ENCODE measurements at regions not wholly inside any gene's neighbourhood (a gene's known extent, or its start where the extent isn't known, plus 50 kb on each side); places are given as distances from the start of the nearest gene placed in this dataset.

- TF ChIP-seq PATZ1 (CRISPR knock-in tag; IDR thresholded peaks at IDR 0.05; ENCODE audit: borderline replicate concordance) = no peak
- no peak for TF ChIP-seq ZNF8 (CRISPR knock-in tag; IDR thresholded peaks at IDR 0.05)
- TF ChIP-seq ZFP30 (CRISPR knock-in tag; IDR thresholded peaks at IDR 0.05) = no peak
- ATAC-seq = no peak
These were observed 534.9 kb upstream of the ARRDC4 start for GRCh38 chr15:97425596-97425995.

GRCh38 chr15:97443101-97443500, 517.4 kb upstream of the ARRDC4 start:
- ATAC-seq = no peak
- no peak for TF ChIP-seq TSHZ2 (CRISPR knock-in tag; IDR thresholded peaks at IDR 0.05)
- TF ChIP-seq CSDC2 (CRISPR knock-in tag; IDR thresholded peaks at IDR 0.05) = no peak
- no peak for TF ChIP-seq ZC3H10 (CRISPR knock-in tag; IDR thresholded peaks at IDR 0.05)
- TF ChIP-seq SNAI2 (CRISPR knock-in tag; IDR thresholded peaks at IDR 0.05) = no peak
- no peak for TF ChIP-seq ZNF565 (CRISPR knock-in tag; conservative IDR thresholded peaks at IDR 0.05; ENCODE audit: low read depth)

GRCh38 chr15:97446138-97446537, 514.4 kb upstream of the ARRDC4 start:
- no peak for TF ChIP-seq ZNF8 (CRISPR knock-in tag; IDR thresholded peaks at IDR 0.05)
- no peak for TF ChIP-seq ISL1 (CRISPR knock-in tag; IDR thresholded peaks at IDR 0.05)
- no peak for TF ChIP-seq CSRNP3 (CRISPR knock-in tag; IDR thresholded peaks at IDR 0.05)
- no peak for TF ChIP-seq ZFP3 (CRISPR knock-in tag; IDR thresholded peaks at IDR 0.05)
- no peak for TF ChIP-seq TCF4 (CRISPR knock-in tag; IDR thresholded peaks at IDR 0.05; ENCODE audit: borderline replicate concordance)
- TF ChIP-seq CSDC2 (CRISPR knock-in tag; IDR thresholded peaks at IDR 0.05) = no peak
- no peak for ATAC-seq

GRCh38 chr15:97456521-97457202, 503.8 kb upstream of the ARRDC4 start:
- TF ChIP-seq CSDC2 (CRISPR knock-in tag; IDR thresholded peaks at IDR 0.05) (no peak), GLIS3 (CRISPR knock-in tag; IDR thresholded peaks at IDR 0.05) (no peak), ISL1 (CRISPR knock-in tag; IDR thresholded peaks at IDR 0.05) (no peak), ZFP3 (CRISPR knock-in tag; IDR thresholded peaks at IDR 0.05) (no peak), ZNF70 (CRISPR knock-in tag; IDR thresholded peaks at IDR 0.05) (no peak), CSRNP3 (CRISPR knock-in tag; IDR thresholded peaks at IDR 0.05) (no peak), PPARA (CRISPR knock-in tag; IDR thresholded peaks at IDR 0.05; ENCODE audit: borderline replicate concordance) (no peak), ZNF8 (CRISPR knock-in tag; IDR thresholded peaks at IDR 0.05) (no peak), TCF4 (CRISPR knock-in tag; IDR thresholded peaks at IDR 0.05; ENCODE audit: borderline replicate concordance) (no peak), RARB (CRISPR knock-in tag; IDR thresholded peaks at IDR 0.05) (no peak), ZC3H10 (CRISPR knock-in tag; IDR thresholded peaks at IDR 0.05) (no peak), ZNF565 (CRISPR knock-in tag; conservative IDR thresholded peaks at IDR 0.05; ENCODE audit: low read depth) (no peak)
- no peak for ATAC-seq

GRCh38 chr15:97457203-97457847, 503.2 kb upstream of the ARRDC4 start:
- no peak for ATAC-seq
- TF ChIP-seq TCF4 (CRISPR knock-in tag; IDR thresholded peaks at IDR 0.05; ENCODE audit: borderline replicate concordance) (no peak), POU6F1 (CRISPR knock-in tag; IDR thresholded peaks at IDR 0.05; ENCODE audit: borderline replicate concordance, low read depth) (no peak), ZC3H10 (CRISPR knock-in tag; IDR thresholded peaks at IDR 0.05) (no peak), OSR1 (CRISPR knock-in tag; IDR thresholded peaks at IDR 0.05) (no peak), BACH2 (CRISPR knock-in tag; IDR thresholded peaks at IDR 0.05; ENCODE audit: borderline replicate concordance) (no peak), ARNTL (CRISPR knock-in tag; IDR thresholded peaks at IDR 0.05; ENCODE audit: borderline replicate concordance, low read depth) (no peak)

All from SK-N-SH treated with all-trans-retinoic acid at 6 μM for 48 hours (cell line).